Endothelial cell of umbilical vein (primary cell): ENCODE measurements at regions not wholly inside any gene's neighbourhood (a gene's known extent, or its start where the extent isn't known, plus 50 kb on each side); places are given as distances from the start of the nearest gene placed in this dataset.

Experiments used
- BruUV-seq: library from RNA; stranded (reverse); fragments of 400-500 nt; replicated peaks from 2 replicates; lab custom pipeline; 2021; lab: Mats Ljungman, UMichigan
- CTCF ChIA-PET: fragments of 300-600, 350-600 bp; sonication (Branson Sonifier 250); formaldehyde crosslinking; loops from one replicate; lab custom pipeline; 2021; ENCODE audit warnings: antibody characterized with exemption, inconsistent platforms; lab: Charles Lee
- POLR2A ChIA-PET: fragments of 300-600, 350-600 bp; sonication (Branson Sonifier 250); formaldehyde crosslinking; loops from one replicate; lab custom pipeline; 2021; ENCODE audit warnings: antibody characterized with exemption, inconsistent platforms; lab: Charles Lee
- DNase-seq: peaks from one replicate; pipeline ENCODE4 v3.0.0-alpha.2; 2011; ENCODE audit warnings: low read depth, low spot score
- FAIRE-seq: peaks from 2 replicates; lab custom pipeline; 2011; peaks lifted over from hg19 to GRCh38; lab: Jason Lieb, UNC
- H2AFZ ChIP-seq: 2 replicates; pipeline ENCODE4 v1.6.0; 2012; ENCODE audit warnings: low read depth, low read length, control low read depth, inconsistent platforms
- H3K27ac ChIP-seq: 2 replicates; pipeline ENCODE4 v1.5.1; 2011; ENCODE audit warnings: low read depth, mild to moderate bottlenecking, control low read depth, low read length, moderate library complexity; ENCODE audit not compliant: insufficient read depth
- H3K27me3 ChIP-seq, 2 experiments: 2 replicates each; pipeline versions ENCODE4 v1.6.0 to v1.6.1; 2011; ENCODE audit warnings: low read length in 2 of 2, mixed read lengths in 1 of 2; ENCODE audit not compliant: control insufficient read depth in 2 of 2, insufficient read depth in 2 of 2
- H3K36me3 ChIP-seq, 2 experiments: 2 replicates in 1 of 2; 3 replicates in 1 of 2; pipeline ENCODE4 v1.5.1; 2011; ENCODE audit warnings: low read length in 2 of 2, mild to moderate bottlenecking in 1 of 2, moderate library complexity in 1 of 2; ENCODE audit not compliant: control insufficient read depth in 2 of 2, insufficient read depth in 2 of 2; ENCODE audit errors: extremely low read depth in 1 of 2
- H3K4me1 ChIP-seq: 3 replicates; pipeline ENCODE4 v1.5.1; 2011; ENCODE audit warnings: mild to moderate bottlenecking, low read length; ENCODE audit not compliant: control insufficient read depth, insufficient read depth; ENCODE audit errors: extremely low read depth
- H3K4me2 ChIP-seq: 2 replicates; pipeline ENCODE4 v1.6.1; 2011; ENCODE audit warnings: low read length, control low read depth, mixed read lengths; ENCODE audit not compliant: insufficient read depth
- H3K4me3 ChIP-seq, 3 experiments: fragments of 200-600 bp in 1 of 3; sonication (generic), shearing (Covaris generic) in 1 of 3; replicated peaks in 1 of 3; 2 replicates each; pipeline ENCODE4 v1.5.1; 2011 to 2016; ENCODE audit warnings: control low read depth in 3 of 3, low read length in 3 of 3, mild to moderate bottlenecking in 2 of 3, inconsistent platforms in 1 of 3, low read depth in 1 of 3, moderate library complexity in 1 of 3; ENCODE audit not compliant: insufficient read depth in 1 of 3
- H3K79me2 ChIP-seq: 2 replicates; pipeline ENCODE4 v1.6.0; 2012; ENCODE audit warnings: low read length, inconsistent platforms; ENCODE audit not compliant: control insufficient read depth, insufficient read depth
- H3K9ac ChIP-seq: replicated peaks from 2 replicates; pipeline ENCODE3; 2011; ENCODE audit warnings: low read length, control low read depth; ENCODE audit not compliant: insufficient read depth; ENCODE audit errors: extremely low read depth
- H3K9me1 ChIP-seq: replicated peaks from 3 replicates; pipeline ENCODE4 v1.6.0; 2011; ENCODE audit warnings: mild to moderate bottlenecking, low read length; ENCODE audit not compliant: control insufficient read depth, insufficient read depth; ENCODE audit errors: extremely low read depth
- H3K9me3 ChIP-seq: replicated peaks from 2 replicates; pipeline ENCODE4 v1.5.1; 2012; ENCODE audit warnings: low read length, inconsistent platforms; ENCODE audit not compliant: control insufficient read depth, insufficient read depth
- H4K20me1 ChIP-seq: replicated peaks from 2 replicates; pipeline ENCODE3; 2011; ENCODE audit warnings: mild to moderate bottlenecking, low read length; ENCODE audit not compliant: control insufficient read depth, insufficient read depth; ENCODE audit errors: extremely low read depth
- CTCF ChIP-seq, 2 donors: IDR thresholded peaks; 1 replicate in 1 of 2; 2 replicates in 1 of 2; pipeline ENCODE4 v1.5.1; 2011; ENCODE audit warnings: low read length in 2 of 2, mild to moderate bottlenecking in 2 of 2, moderate library complexity in 2 of 2, control low read depth in 1 of 2, inconsistent platforms in 1 of 2, low read depth in 1 of 2; ENCODE audit not compliant: insufficient read depth in 1 of 2; ENCODE audit errors: extremely low read depth in 1 of 2
- EZH2 ChIP-seq: IDR thresholded peaks from 2 replicates; pipeline ENCODE4 v1.6.1; 2012; ENCODE audit warnings: borderline replicate concordance, low read depth, mild to moderate bottlenecking, moderate library complexity, low read length, inconsistent platforms; ENCODE audit not compliant: severe bottlenecking
- GATA2 ChIP-seq: IDR thresholded peaks from 2 replicates; pipeline ENCODE4 v1.7.0; 2011; ENCODE audit warnings: low read depth, mild to moderate bottlenecking, moderate library complexity, mixed read lengths, low read length; ENCODE audit not compliant: insufficient read length, insufficient read depth
- MYC ChIP-seq: IDR thresholded peaks from one replicate; pipeline ENCODE4 v1.6.1; 2011; ENCODE audit warnings: mild to moderate bottlenecking, low read depth, low read length
- dilution Hi-C: fragments of 300-500 bp; cut with MboI; formaldehyde crosslinking; loops from one replicate; pipeline ENCODE4 v1.15.0; 2019; ENCODE audit warnings: low sequenced_read_pairs; ENCODE audit not compliant: extremely low pct_ligation_motif_present
- intact Hi-C: fragments of 100-400 bp; cut with micrococcal nuclease; formaldehyde crosslinking; loops from one replicate; pipeline ENCODE4 v1.10.0; 2022

GRCh38 chr10:120039046-120039445 is 146.5 kb downstream of the SEC23IP start:
- no peaks in the 10 kb centered on the region for H3K4me1 ChIP-seq
- no peaks in the 10 kb centered on the region for H3K79me2 ChIP-seq
- H3K4me2 ChIP-seq, result no peak overlapping the region
- BruUV-seq, result no TSS peak
- intact Hi-C loops (no loop called here), dilution Hi-C loops (no loop called here)
- ChIA-PET POLR2A (no interaction called here), CTCF (no interaction called here)
- H3K4me3 ChIP-seq, result no peak overlapping the region
- no peak overlapping the region for H3K27ac ChIP-seq
- no peaks in the 10 kb centered on the region for H4K20me1 ChIP-seq
- no peak overlapping the region for H2AFZ ChIP-seq
- FAIRE-seq (no peak), DNase-seq (no peak)
- H3K36me3 ChIP-seq, result no peaks in the 10 kb centered on the region
- TF ChIP-seq MYC (no peak), CTCF (IDR thresholded peaks at IDR 0.05; ENCODE audit: extremely low read depth in 1 of 2, insufficient read depth in 1 of 2, low read depth in 1 of 2, low read length in 2 of 2) (no peak)
- H3K9ac ChIP-seq, result no peak overlapping the region
- no peaks in the 10 kb centered on the region for H3K9me1 ChIP-seq
- H3K27me3 ChIP-seq, result no peaks in the 10 kb centered on the region
- H3K9me3 ChIP-seq, result no peaks in the 10 kb centered on the region

- POLR2A ChIA-PET, result no interaction called here
- Histone ChIP-seq H3K9ac (no peak overlapping the region), H3K27ac (no peak overlapping the region), H3K9me3 (no peaks in the 10 kb centered on the region), H3K27me3 (no peaks in the 10 kb centered on the region), H3K4me1 (no peaks in the 10 kb centered on the region), H3K4me2 (no peak overlapping the region), H3K36me3 (no peaks in the 10 kb centered on the region), H3K9me1 (no peaks in the 10 kb centered on the region), H3K4me3 (no peak overlapping the region), H2AFZ (no peak overlapping the region), H4K20me1 (no peaks in the 10 kb centered on the region), H3K79me2 (no peaks in the 10 kb centered on the region)
- no peak for FAIRE-seq
- no TSS peak for BruUV-seq
- dilution Hi-C loops (no loop called here), intact Hi-C loops (no loop called here)
- TF ChIP-seq CTCF (IDR thresholded peaks at IDR 0.05; ENCODE audit: extremely low read depth in 1 of 2, insufficient read depth in 1 of 2, low read depth in 1 of 2, low read length in 2 of 2) (no peak), GATA2 (no peak), EZH2 (no peak)
- DNase-seq, result no peak
- CTCF ChIA-PET, result no interaction called here
Measured at GRCh38 chr10:120039826-120040225, 147.3 kb downstream of the SEC23IP start.
